NCI-H187 (cell line): ENCODE measurements at regions not wholly inside any gene's neighbourhood (a gene's known extent, or its start where the extent isn't known, plus 50 kb on each side); places are given as distances from the start of the nearest gene placed in this dataset.

Source experiments
- DNase-seq, 2 experiments: peaks; one replicate each; lab custom pipeline; 2025; lab: John Stamatoyannopoulos, UW

DNA sequence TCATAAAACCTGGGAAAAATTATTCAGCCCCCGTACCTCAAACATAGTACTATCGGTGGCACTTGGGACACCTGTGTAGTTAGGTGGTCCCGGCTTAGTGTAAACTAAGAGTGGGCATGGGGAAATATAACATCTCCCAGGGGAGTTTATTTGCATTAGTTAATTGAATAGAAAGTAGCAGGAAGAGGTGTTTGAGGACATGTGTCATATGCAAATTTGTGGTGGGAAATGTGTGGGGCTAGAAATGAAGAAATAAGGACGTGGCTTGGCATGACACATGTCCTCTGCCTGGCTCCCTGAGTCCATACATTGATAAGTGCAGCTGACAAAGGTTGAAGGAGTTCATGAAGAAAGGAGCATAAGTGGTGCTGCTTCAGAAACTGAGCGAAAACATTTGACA lies 483.6 kb downstream of the SH2D1A start:
- DNase-seq, result no peak

DNA sequence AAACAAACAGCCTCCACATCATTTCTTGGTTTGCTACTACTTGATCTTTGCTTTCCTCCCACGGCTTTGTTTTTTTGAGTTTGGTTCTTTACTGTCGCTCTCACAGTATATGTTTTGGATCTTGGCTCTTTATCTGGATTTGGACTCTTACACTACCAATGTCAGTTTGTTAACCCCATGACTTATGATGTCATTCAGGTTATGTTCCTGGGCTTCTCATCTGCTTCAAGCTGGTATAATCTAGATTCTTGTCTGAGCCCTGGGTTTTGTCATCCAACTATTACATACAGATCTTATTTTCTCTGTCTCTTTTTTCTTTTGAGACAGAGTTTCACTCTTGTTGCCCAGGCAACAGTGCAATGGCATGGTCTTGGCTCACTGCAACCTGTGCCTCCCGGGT lies 482.9 kb upstream of the TEX13C start:
- DNase-seq, result no peak

DNA sequence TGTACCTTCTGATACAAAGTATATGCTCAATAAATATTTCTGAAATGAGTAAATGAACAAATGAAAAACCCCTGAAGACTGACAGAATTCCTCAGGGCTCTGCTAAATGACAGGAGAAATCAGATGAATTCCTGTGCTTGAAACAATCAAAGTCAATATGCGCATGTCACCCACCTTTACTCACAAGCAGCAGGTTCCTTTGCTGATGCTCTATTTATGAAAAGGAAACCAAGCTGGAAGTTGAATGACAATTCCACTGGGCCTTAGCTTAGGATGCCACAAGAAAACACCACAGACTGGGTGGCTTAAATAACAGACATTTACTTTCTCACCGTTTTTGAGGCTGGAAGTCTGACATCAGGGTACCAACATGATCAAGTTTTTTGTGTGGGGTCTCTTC lies 477.5 kb upstream of the TEX13C start:
- no peak for DNase-seq

DNA sequence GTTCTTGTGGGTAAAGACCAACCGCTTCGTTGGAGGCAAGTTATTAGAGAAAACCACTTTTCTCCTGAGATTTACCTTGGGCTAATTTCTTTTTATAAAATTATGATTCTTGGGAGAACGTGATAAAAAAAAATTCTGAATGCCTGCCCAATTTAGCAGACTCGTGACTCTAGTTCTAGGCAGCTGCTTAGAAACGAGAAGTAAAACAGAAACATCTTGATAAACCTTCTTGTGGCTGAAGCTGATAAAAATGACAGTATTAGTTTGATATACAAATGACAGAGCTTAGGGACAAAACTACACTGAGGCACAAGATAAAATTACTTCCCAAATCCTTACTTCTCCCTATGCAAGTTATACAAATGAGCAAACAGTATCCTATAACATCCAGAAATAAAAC lies 458.9 kb upstream of the TEX13C start:
- DNase-seq, result no peak

DNA sequence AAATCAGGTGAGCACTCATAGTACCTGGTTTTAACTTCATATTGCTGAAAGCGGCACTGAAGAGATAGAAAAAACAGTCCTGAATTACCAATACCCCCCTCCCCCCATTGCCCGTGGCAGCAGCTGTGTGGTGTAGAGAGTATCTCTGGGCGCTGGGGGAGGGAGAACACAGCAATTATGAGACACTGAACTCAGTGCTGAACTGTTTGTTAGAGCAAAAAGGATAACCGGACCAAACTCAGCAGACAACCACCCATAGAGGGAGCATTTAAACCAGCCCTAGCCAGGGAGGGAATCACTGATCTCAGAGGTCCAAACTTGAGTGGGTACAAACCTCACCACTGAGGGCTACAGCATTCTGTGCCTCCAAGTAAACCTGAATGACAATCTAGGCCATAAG lies 457.4 kb upstream of the TEX13C start:
- DNase-seq, result no peak

DNA sequence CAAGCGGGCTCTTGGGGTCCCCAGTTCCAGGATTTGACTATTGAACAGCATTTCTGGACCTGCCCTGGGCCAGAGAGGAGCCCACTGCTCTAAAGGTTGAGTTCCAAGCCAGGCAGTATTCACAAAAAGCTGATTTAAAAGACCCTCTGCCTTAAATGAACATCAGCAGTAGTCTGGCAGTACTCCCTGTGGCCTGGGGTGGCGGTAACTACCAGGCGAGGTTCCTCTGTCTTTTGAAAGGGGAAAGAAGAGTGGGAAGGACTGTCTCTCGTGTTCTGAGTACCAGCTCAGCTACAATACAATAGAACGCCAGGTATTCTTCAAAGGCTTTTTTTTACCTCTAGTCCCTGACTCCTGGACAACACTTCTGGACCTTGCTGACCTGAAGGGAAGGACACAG lies 456.4 kb upstream of the TEX13C start:
- no peak for DNase-seq

DNA sequence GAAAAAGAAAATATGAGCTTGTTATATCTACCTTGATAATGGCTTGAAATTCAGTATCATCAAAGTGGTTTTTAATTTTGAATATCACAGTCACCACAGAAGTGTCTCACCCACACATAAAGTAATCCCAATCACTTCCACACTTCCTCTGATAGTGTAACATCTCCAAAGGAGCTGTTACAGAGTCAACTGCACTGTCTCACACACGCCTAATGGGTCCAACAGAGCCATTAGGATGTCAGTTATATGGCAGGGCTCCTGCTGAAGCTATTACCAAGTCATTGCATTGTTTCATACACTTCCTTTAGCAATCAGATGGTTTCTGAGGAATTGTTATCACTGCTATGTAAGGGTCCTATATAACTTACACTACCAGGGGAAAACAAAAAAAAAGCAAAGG lies 432.1 kb upstream of the TEX13C start:
- DNase-seq, result no peak

DNA sequence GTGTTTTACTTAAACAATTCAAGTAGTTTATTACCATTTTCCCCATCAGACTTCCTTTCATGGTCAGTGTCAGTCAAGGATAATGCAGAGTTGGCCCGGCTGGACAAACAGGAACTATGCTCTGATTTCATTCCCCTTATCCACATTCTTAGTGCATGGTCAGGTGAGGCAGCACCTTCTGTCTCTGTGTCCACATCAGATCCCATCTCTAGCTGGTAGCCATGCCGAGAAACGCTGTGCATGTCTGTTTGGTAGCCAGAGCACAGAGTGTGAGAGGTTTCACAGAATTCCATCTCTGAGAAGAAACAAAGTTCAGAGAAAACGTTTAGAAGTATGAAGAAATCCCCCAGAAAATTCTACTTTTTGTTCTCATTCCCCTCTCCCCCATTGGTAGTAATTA lies 423.7 kb upstream of the TEX13C start:
- DNase-seq, result no peak

DNA sequence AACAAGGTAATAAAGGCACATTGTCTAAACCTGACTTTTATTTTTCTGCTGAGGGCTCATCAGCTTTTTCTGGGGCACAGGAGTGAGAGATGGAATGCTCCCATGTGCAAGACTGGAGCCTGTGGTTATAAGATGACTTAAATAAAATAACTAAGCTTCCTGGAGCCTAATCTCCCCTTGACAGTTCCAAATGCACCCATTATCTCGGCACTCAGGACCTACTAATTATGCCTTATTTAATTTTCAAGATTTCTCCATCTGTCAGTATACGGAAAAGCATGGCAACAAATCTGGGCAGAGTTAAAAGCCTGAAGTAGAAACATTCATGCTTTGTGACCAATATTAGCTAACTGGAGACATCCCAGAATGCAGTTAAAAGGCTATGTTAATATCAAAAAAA lies 416.7 kb upstream of the TEX13C start:
- no peak for DNase-seq

DNA sequence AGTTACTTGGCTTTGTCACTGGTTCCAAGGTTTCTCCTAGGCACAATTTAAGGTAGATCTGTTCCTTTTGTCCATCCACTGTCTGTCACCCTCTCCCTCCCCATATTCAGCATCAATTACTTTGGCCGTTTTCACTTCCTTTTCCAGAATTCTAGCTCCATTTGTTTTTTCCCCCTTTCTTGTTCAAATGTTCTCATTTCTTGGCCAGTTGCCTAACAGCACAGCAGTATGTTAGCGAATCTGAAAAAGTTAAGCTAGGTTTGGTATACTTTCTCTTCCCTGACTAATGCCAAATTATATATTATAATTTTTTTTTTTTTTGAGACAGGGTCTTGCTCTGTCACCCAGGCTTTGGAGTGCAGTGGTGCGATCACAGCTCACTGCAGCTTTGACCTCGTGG lies 409.1 kb upstream of the TEX13C start:
- no peak for DNase-seq

DNA sequence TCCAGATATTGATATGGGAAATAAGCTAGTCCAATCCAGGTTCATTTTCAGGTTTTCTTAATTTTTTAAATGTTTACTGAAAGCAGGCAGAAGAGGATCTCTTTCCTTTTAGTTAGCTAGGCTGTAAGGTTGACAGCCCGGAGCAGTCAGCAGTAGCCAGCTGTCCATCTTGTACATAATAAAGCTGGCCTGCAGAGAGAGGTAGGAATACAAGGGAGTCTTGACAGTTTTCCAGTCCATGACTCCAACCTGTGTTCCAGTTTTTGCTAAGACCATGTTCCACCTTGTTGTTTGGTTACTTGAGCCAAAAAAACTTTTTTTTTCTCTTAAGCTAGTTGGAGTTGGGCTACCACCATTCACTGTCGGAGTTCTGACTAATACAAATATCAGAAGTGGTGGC lies 402.7 kb upstream of the TEX13C start:
- no peak for DNase-seq

DNA sequence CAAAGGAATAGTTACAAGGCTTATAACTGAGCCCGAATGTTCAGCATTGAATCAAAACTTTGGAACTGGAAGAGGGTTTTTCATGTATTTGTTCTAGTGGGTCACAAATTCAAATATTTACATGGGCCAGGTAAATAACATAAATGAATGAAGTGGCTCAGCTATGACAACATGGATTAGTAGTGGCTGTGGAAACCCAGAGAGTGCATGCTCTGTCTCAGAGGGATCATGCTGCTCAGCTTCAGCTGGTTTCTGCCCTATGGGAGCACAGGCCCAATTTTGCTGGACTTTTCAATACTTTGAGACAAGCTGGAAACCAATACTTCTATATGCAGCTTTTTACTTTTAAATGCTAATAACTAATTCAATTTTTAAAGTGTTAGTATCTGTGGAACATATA lies 394.0 kb upstream of the TEX13C start:
- no peak for DNase-seq

DNA sequence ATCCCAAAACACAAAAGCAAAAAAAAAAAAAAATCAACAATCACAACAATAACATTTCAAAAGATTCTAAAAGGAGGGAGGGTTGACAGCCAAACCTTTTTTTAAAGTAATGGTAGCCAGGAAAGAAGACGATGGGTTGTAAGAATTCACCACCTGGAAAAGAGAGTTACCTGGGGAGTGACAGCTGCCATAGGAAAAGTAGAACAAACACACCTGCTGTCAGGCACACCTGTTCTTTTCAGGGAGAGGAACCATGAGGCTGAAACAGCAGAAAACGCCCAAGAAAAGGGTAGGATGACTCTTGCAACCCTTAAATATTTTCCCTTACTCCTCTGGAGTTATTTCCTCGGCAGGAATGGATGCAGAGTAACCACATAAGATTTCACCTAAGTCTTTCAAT lies 388.4 kb upstream of the TEX13C start:
- DNase-seq, result no peak

DNA sequence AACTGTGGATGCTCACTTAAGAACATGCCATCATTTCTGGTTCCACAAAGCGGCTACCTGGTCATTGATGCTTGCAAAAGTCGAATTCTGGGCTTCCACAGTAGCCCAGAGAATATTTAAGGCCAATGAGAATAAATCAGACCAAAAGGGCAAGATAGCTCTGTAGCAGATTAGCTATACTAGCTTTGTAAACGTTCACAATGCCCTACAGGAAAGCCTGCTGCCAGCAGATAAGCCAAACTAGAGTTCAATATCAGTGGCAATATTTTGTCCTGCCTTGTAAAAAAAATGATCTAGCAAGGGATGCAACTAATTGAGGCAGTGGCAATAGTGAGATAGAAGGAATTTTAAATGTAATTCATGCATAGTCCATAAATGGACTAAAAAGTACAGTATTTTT lies 387.7 kb upstream of the TEX13C start:
- no peak for DNase-seq

DNA sequence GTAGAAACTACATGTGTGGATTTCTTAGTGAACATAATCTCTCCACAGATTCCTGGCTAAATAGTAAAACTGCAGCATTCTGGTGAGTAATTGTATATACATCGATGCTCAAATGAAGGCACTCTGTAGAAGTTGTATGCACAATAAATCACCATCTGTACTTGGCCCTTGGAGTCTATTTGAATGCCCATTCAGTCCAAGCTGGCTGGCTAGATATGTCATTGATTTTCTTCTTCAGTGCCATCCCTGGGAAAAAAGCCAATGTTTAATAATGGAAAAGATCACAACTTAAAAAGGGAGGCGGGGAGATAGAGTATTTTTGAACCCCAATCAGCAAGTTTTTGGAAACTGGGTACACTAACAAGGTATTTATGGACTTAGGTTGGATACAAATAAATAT lies 381.0 kb upstream of the TEX13C start:
- no peak for DNase-seq

DNA sequence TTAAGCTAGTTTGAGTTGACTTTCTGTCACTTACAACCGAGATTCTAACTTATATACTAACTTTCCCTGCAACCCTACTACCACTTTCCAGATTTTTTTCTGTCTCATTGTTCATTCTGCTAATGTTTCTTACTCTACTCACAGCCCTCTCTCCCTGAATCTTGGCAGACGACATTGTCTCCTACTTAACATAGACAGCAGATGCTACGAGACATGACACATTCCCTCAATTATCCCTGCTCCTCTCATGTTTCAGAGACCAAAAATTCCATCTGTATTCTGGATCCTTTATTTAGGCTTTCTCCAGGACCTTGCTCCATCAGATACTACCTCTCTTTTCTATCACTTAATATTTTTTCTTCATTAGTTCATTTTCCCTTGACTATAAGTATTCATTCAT lies 379.1 kb upstream of the TEX13C start:
- no peak for DNase-seq

DNA sequence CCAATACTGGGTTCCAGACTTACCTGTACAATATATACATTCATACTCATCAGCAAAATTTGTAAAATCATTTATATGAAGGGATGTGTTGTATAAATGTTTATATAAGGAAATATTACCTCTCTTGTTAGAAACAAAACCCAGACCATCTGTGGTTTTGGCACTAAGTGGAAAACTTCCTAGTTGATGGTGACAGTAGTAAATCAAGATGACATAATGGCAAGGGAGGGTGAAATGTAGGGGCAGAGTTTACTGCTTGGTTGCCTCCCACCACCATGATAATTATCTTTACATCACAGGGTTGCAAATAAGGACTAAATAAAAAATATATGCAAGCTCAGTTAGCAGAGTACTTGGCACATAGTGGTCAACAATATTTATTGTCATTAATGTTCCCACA lies 365.3 kb upstream of the TEX13C start:
- DNase-seq, result no peak

DNA sequence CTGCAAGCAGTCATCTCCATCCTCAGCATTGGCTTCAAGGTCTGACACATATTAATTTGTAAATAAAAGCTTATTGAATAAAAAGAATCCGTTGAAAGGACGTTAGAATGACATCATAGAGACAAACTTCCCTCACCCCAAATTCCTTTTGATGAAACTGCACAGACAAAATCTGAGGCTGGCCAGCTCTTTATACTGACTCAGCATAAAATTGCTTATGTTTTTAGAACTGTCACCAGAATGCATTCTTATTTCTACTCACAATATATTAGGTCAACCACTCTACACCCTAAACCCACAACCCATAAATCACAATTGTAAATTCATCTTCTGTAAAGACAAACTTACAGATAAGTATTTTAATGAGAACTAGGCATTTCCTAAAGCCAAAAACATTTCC lies 359.2 kb upstream of the TEX13C start:
- DNase-seq, result no peak

DNA sequence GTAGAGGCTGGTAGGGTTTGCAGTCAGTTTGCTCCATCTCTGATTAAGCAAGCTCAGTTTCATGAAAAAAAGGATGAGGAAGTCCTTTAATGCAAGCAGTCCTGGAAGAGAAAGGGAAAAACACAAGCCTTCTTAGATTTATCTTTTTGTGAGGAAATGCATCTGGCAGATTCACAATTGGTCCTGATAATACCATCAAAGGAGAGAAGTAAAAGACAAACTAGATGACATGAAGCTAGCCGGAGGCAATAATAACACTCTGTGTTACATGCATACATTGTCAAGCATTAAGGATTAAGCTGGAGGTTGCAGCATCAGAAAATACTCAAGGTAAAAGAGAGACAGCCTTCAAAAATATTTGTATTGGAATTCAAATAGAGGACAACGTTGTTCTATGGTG lies 356.0 kb upstream of the TEX13C start, which contains the start of gene TENM1:
TSS of gene TENM1 (minus strand) at position 101 of the 400 bp plus-strand sequence.
- no peak for DNase-seq

DNA sequence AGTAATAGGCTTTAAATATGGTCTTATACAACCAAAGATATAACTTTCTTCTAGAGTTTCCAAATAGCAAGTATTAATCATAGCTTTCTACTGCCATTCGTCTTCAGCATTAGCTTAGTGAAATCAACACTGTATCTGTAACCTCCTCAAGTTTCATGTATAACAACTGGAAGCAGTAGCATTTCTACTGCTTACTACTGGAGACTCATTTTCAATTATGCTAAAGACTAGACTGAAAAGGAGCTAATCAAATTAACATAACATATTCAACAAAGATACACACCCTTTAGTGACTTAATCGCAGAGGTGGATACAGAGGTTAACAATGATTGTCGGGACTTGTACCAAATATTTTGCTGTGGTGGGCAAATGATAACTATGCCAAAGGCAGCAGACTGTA lies 344.2 kb upstream of the TEX13C start:
- no peak for DNase-seq

DNA sequence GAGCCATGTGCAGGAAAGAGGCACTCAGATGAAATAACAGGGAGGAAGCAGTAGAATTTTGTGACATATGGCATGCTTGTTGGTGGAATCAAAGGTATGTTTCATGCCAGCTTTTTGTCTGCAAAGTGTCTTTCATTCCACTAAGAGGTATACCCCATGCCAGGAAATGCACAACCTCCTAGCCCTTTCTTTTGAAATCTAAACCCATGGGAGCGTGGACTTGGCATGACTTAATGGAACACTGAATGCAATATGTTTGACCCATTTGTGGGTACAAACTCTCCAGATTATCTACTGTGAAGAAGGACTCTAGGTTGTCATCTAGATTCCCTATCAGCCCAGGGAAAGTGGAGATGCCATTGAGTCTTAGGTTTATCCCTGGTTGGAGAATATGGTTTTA lies 338.3 kb upstream of the TEX13C start:
- DNase-seq, result no peak

DNA sequence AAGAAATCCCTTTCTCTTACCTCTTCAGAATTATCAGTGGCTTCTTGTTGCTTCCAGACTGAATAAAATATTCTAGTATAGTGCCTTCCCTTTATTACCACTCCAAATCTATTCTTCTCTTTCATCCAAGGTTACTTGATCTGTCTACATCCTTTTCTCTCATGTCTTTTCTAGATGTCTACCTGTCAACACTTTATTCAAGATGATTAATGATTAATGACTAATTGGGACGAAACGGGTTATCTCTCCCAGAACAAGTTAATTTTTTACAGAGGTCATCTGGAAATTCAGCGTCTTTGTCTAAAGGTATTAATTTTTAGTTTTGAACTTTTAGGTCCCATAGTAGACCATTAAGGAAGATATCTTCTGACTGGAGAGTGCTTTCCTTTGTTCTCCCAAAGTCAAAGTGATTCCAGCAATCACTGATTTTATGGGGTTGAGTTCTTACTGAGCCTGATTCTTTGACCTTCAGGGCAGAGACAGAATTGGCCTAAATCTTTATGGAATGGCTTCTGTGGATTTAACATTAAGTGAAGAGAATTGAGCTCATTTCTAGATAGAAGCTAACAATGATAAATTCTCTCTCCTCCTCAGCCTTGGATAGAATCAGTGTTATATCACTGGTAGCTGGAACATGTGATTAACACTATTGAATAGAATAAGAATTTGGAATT lies 335.4 kb upstream of the TEX13C start:
- no peak for DNase-seq

DNA sequence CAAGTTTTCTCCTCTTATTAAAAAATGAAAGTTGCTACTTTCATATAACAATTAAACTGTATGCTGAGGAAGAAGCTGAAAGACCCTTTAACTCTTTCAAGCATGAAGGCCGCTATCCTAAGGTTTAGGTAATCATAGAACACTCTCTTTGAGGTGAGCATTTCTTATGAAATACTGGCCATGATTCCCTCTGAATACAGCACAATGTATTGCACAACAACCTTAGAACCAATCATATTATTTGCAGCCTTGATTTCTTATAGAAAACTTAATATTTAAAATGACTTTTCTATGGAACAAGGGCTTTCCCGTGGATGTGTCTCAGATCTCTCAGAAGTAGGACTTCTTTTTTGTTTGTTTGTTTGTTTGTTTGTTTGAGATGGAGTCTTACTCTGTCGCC lies 333.4 kb upstream of the TEX13C start:
- DNase-seq, result no peak

DNA sequence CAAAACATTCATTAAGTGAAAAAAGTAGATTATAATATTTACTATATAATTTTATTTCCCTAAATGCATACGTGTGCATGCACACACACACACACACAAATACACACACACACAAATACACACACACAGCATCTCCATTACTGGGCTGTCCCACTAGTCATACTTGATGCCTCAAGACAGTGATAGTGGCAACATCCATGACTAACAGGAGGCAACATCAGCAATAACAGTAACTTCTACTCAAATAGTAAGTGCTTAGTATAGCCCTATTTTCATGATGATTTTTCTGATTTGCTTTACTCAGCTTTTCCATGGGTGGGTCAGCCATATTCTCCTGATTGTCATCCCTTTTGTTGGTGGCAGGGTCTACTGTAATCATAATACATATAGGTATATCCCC lies 325.9 kb upstream of the TEX13C start:
- no peak for DNase-seq

DNA sequence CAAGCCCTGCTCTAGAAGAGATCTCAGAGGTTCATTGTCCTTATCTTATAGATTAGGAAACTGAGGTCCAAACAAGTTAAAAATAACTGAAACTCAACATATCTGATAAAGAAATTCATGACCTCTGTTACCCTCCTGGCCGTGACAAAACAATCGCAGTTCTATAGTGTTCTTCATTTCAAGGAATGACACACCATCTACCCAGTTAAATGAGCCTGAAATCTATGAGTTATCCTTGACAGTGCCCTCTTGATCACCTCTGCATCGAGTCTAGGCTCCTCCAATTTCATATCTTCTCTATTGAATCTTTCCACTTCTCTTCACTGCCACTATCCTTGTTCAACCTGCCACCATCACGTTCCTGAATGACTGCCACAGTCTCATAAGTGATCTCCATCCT lies 325.3 kb upstream of the TEX13C start:
- no peak for DNase-seq
